ENCODE measurements at regions not wholly inside any gene's neighbourhood (a gene's known extent, or its start where the extent isn't known, plus 50 kb on each side); places are given as distances from the start of the nearest gene placed in this dataset.

- Mint-ChIP-seq H3K4me3 (no peak overlapping the region), H3K4me1 (peaks cover 3% of the 10 kb centered on the region), H3K9me3 (no peaks in the 10 kb centered on the region), H3K27ac (no peak overlapping the region), H3K27me3 (ENCODE audit: low read depth) (no peaks in the 10 kb centered on the region), H3K36me3 (no peaks in the 10 kb centered on the region)
- DNase-seq (ENCODE audit: low spot score), result no peak
- CTCF ChIA-PET, result interaction anchor here (0.8 kb wide), 1 partner anchor 53 kb away, joined by 3 read pairs; no protein-coding TSS in a partner anchor
- POLR2A ChIA-PET, result no interaction called here
- no peak for ATAC-seq
- TF ChIP-seq MLX (CRISPR knock-in tag; IDR thresholded peaks at IDR 0.05), result no peak
Observed at GRCh38 chr20:6530254-6530653, 237.2 kb upstream of the BMP2 start.

- H3K4me3 Mint-ChIP-seq, result no peak overlapping the region
- ChIA-PET POLR2A (interaction anchor here (0.8 kb wide), 1 partner anchor 13 kb away, joined by 3 read pairs; no protein-coding TSS in a partner anchor), CTCF (interaction anchor here (0.6 to 2.0 kb wide), 13 partner anchors 9 to 340 kb away, joined by 3 to 10 read pairs (median 3); no protein-coding TSS in a partner anchor)
- DNase-seq (ENCODE audit: low spot score) (peak; percentile 64), ATAC-seq (peak; percentile 100)
- no peaks in the 10 kb centered on the region for H3K27me3 Mint-ChIP-seq (ENCODE audit: low read depth)
- H3K4me1 Mint-ChIP-seq, result no peaks in the 10 kb centered on the region
- H3K36me3 Mint-ChIP-seq, result no peaks in the 10 kb centered on the region
- TF ChIP-seq CTCF (IDR thresholded peaks at IDR 0.05), result peak; percentile 23
- TF ChIP-seq CREB1 (CRISPR knock-in tag; IDR thresholded peaks at IDR 0.05), result no peak
- H3K27ac Mint-ChIP-seq, result no peak overlapping the region
- H3K9me3 Mint-ChIP-seq, result peaks cover 18% of the 10 kb centered on the region
Observed at GRCh38 chr20:6525447-6526303, 241.8 kb upstream of the BMP2 start.

- H3K36me3 Mint-ChIP-seq, result no peaks in the 10 kb centered on the region
- peaks cover 19% of the 10 kb centered on the region for H3K9me3 Mint-ChIP-seq
- no peaks in the 10 kb centered on the region for H3K27me3 Mint-ChIP-seq (ENCODE audit: low read depth)
- TF ChIP-seq ZNF423 (CRISPR knock-in tag; IDR thresholded peaks at IDR 0.05) (no peak), ATF3 (CRISPR knock-in tag; conservative IDR thresholded peaks at IDR 0.05) (no peak), TCF7 (CRISPR knock-in tag; IDR thresholded peaks at IDR 0.05; ENCODE audit: low read depth) (no peak), CTCF (IDR thresholded peaks at IDR 0.05) (no peak), TP53 (CRISPR knock-in tag; IDR thresholded peaks at IDR 0.05) (no peak), ZNF219 (CRISPR knock-in tag; IDR thresholded peaks at IDR 0.05; ENCODE audit: borderline replicate concordance) (no peak), FOXP1 (CRISPR knock-in tag; IDR thresholded peaks at IDR 0.05; ENCODE audit: borderline replicate concordance) (no peak), CDX4 (CRISPR knock-in tag; IDR thresholded peaks at IDR 0.05; ENCODE audit: borderline replicate concordance) (no peak), SMAD4 (CRISPR knock-in tag; IDR thresholded peaks at IDR 0.05) (no peak), ATF2 (CRISPR knock-in tag; IDR thresholded peaks at IDR 0.05; ENCODE audit: borderline replicate concordance, low read depth) (no peak), CREM (CRISPR knock-in tag; IDR thresholded peaks at IDR 0.05) (no peak), ZNF232 (CRISPR knock-in tag; IDR thresholded peaks at IDR 0.05) (no peak), MXD4 (CRISPR knock-in tag; IDR thresholded peaks at IDR 0.05; ENCODE audit: borderline replicate concordance) (no peak), STAT6 (CRISPR knock-in tag; conservative IDR thresholded peaks at IDR 0.05; ENCODE audit: low read depth) (no peak)
- ChIA-PET POLR2A (no interaction called here), CTCF (interaction anchor here (2.0 kb wide), 1 partner anchor 34 kb away, joined by 5 read pairs; no protein-coding TSS in a partner anchor)
- no peaks in the 10 kb centered on the region for H3K4me1 Mint-ChIP-seq
- no peak overlapping the region for H3K4me3 Mint-ChIP-seq
- H3K27ac Mint-ChIP-seq, result no peak overlapping the region
- DNase-seq (ENCODE audit: low spot score) (no peak), ATAC-seq (no peak)
Observed at GRCh38 chr20:6524305-6524704, 243.2 kb upstream of the BMP2 start.
